ENCODE measurements at regions not wholly inside any gene's neighbourhood (a gene's known extent, or its start where the extent isn't known, plus 50 kb on each side); places are given as distances from the start of the nearest gene placed in this dataset.

DNA sequence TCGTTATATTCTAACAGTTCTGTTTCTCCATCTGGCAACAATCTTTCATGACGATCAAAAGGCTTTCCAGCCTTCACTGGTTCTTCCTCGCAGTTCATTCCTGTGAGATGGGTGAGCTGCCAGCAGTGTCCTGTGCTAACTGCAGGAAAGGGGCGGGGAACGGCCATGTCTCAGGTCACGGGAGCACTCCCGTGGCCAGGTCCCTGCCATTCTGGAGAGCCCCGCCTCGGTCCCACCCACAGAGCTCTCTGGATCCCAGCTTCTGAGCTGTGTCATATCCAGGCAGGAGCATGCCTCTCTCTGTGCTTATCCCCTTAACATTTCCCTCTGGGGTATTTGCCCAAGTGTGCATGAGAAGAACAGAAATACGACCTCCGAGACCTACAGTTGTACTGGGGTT lies 297.8 kb upstream of the IRX2 start:
- TF ChIP-seq, protein P1, sequence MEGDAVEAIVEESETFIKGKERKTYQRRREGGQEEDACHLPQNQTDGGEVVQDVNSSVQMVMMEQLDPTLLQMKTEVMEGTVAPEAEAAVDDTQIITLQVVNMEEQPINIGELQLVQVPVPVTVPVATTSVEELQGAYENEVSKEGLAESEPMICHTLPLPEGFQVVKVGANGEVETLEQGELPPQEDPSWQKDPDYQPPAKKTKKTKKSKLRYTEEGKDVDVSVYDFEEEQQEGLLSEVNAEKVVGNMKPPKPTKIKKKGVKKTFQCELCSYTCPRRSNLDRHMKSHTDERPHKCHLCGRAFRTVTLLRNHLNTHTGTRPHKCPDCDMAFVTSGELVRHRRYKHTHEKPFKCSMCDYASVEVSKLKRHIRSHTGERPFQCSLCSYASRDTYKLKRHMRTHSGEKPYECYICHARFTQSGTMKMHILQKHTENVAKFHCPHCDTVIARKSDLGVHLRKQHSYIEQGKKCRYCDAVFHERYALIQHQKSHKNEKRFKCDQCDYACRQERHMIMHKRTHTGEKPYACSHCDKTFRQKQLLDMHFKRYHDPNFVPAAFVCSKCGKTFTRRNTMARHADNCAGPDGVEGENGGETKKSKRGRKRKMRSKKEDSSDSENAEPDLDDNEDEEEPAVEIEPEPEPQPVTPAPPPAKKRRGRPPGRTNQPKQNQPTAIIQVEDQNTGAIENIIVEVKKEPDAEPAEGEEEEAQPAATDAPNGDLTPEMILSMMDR (IDR thresholded peaks at IDR 0.05), result no peak
- TF ChIP-seq POLR2A (IDR thresholded peaks at IDR 0.05), result no peak

Measured in thyroid gland (tissue), 4 donors.